ENCODE measurements at regions not wholly inside any gene's neighbourhood (a gene's known extent, or its start where the extent isn't known, plus 50 kb on each side); places are given as distances from the start of the nearest gene placed in this dataset.
A peak's percentile ranks its signal among the peaks of the same experiment; 100 is the strongest.

DNA sequence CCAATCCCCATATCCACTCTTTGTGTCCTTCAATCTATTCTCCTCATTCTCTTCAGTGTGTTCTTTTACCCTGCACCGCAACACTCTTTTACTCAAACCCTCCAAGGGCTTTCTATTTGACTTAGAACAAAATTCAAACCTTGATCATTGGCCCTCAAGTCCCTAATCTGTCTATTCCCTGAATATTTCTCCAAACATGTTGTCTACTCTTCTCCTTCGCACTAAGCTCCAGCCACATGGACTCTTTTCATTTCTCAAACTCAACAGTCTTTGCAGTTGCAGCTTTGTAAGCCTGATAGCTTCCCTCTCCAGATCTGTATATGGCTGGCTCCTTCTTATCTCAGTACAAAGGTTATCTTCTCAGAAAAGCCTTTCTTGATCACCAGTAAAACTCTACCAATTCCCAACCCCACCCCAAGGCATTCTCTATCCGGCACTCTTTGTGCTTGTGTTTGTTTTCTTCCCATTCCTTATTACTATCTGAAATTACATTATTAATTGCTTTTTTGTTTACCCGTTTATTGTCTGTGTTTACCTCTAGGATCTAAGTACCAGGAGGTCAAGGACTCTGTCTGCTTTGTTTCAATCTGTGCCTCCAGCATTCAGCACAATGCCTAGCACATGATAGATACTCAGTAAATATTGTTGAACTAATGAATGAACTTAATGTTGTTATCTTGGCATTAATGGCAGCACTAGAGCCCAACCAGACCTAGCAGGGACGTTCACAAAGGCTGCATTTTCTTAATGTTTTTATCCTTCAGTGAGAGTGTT lies 147.4 kb downstream of the BBOX1 start:
- no peak for DNase-seq

DNA sequence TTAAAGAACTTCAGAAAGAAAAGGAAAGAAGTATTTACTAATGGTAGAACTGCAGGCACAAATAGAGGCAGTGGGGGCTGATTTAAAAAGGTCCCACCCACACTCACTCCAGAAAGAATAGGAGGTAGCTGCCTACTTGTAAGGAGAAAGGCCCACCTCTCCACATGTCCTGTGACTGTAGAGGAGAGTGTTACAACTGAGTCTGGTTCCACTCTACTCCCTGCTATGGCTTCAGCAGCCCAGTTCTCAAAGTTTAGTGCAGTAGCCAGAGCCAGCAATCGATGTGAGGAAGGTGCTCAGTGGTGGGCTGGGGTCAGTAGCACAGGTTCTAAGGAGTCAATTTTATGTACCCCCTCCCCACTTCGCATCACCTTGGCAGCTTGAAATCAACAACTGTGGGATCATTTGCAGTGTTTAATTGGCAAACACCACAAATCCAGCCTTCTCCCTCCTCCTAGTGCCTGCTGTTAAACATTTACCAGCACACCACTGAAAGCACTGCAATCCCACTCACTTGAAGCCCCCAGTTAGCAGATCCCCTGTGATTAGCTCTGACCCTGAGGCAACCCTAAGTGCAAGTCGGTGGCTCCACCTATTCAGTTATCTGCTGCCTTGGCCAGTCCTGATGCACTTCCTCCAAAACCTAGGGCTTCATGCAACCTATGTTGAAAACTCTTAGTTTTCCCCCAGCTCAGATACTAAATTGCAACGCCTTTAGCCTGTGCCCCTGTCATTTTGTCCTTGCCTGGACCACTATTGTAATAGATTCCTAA lies 146.6 kb downstream of the BBOX1 start:
- no peak for DNase-seq

DNA sequence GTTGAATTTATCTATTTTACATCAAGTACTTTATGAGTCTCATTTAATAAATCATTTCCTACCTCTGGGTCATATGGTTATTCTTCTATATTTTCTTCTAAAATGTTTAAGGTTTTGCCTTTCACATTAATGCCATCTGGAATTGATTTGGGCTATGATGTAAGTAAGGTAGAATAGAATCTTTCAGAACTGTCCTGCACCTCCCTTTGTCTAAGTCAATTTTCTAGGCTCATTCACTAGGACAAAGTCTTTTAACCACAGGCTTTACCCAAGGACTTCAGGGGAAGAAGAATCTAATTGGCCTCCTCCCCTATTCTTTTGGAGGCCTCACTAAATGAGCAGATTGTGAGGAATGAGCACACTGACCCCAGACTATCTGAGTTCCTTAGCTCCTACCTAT lies 146.0 kb downstream of the BBOX1 start:
- no peak for DNase-seq

DNA sequence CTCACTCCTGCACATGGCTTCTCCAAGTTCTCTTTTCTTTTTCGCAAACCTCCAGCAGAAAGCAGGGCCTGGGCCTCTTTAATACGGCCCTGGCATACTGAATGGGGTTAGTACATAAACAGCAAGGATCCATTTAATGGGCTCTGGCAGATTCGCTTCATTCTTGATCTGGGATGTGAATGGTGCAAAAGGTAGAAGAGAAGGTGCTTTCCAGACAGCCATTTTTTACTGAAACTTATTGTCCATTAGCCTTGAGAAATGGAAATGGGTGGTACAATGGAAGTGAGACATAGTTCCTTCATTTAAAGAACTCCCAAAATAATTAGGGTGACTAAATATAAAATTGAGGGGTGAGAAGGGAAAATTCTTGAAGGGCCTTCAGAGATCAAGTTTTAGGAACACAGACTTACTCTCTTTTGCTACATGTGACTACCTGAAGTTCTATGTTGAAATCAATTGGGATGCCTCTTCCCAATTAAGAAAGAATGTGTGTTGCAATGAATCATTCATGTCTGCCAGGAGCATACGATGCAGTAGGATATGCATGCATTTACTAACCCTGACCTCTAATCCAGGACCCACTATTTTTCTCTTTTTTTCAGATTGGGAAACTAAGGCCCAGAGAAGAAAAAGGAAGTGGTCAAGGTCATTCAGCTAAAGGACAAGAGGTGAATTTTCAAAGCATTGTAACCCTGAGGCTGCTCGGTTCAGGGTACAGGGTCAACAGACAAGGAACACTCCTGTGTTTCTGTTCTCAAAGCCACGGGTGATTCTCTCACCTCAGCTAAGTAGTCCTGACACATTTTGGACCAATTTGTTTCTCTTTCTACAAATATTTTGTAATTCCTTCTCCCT lies 144.1 kb downstream of the BBOX1 start:
- DNase-seq: no peak

DNA sequence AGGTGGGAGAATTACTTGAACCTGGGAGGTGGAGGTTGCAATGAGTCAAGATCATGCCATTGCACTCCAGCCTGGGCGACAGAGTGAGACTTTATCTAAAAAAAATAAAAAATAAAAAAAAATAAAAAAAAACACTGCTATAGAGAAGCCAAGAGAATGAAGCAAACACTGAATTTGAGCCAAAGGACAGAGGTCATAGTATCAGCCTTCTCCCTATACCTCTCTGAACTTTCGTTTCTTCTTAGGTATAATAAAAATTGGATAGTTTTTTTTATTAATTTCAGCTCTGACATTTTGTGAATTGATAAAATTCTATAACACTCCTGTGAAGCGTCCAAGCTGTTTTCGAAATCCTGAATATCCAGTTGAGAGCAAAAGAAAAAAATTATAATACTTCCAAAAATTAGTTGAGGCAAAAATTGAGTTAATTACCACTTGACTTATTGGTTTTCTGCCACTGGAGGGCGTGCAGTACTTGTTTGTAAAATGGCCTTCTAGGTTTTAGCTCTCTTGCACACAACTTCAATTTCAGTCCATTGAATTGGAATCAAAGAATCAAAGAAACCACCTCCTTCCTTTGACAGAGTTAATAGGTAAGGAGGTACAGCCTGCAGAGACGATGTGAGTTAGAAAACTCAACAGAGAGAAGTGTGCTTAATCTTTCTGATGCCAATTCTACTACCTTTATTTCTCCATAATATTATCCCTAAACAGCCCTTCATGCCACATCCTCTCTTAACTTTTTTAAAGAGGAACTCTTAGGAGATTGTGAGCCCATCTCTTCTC lies 143.2 kb downstream of the BBOX1 start:
- peak; percentile 15 to 40 for DNase-seq

DNA sequence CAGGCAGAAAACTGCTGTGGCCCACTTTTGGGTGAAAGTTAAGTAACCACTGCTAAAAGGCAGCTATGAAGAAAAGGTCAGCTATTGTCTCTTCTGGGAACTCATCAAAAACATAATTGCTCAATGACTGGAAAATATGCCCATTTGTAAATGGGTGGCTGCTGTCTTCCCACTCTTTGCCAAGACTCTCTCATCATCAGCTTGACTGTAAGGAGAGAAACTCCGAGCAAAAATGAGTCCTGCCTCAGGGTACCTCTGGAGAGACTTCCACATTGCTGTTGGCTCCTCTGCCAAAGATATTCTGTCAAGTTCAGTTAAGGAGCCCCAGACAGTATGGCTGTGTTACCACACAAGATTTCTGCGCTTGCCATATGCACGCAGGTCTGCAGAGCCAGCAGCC lies 138.7 kb downstream of the BBOX1 start:
- DNase-seq: no peak

DNA sequence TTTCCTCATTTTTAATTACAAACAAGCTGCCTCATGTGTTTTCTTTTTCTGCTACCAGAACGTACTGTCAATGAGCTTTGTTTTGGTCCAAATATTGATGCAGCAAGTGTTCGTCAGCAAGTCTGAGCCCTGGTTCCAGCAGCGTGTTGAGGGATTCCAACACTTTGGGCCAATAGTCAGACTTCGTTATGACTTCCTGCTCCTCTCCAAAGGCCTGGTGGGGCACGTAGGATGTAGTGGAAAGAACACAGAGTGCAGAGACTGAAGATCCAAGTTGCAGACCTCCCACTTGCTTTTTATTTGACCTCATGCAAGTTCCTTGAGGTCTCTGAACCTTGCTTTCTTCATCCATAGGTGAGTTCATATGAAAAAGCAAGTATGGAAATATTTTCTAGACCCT lies 138.2 kb downstream of the BBOX1 start:
- no peak for DNase-seq

All from CD4-positive, alpha-beta T cell treated with Interleukin-4 for 1 hour (primary cell).